ENCODE measurements at regions not wholly inside any gene's neighbourhood (a gene's known extent, or its start where the extent isn't known, plus 50 kb on each side); places are given as distances from the start of the nearest gene placed in this dataset.

DNA sequence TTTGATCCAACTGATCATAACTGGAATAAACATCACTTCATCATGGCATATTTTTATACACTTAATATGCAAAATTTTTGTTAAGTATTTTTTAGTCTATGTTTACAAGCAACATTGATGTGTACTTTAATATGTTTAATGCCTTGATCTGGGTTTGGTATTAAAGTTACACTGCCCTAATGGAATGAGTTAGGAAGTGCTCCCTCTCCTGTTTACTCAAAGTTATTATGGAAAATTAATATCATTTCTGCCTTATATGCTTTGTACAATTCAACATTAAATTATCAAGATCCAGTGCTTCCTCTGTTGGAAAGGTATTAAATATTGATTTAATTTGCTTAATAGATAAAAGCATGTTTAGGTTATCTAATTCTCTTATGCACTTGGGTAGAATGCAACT lies 927.3 kb upstream of the RAG2 start:
- no peak for DNase-seq (ENCODE audit: low read depth in 2 of 2)

DNA sequence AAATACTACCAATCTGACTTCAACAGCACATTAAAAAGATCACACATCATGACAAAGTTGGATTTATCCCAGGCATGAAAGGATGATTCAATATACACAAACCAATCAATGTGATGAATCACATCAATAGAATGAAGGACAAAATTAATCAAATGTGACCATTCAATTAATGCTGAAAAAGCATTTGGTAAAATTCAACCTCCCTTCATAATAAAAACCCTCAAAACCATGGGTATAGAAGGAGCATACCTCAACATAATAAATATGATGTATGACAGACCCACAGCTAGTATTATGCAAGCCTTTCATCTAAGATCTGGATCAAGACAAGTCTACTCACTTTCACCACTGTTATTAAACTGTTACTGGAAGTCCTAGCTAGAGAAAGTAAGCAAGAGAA lies 921.7 kb upstream of the RAG2 start:
- no peak for DNase-seq (ENCODE audit: low read depth in 2 of 2)

DNA sequence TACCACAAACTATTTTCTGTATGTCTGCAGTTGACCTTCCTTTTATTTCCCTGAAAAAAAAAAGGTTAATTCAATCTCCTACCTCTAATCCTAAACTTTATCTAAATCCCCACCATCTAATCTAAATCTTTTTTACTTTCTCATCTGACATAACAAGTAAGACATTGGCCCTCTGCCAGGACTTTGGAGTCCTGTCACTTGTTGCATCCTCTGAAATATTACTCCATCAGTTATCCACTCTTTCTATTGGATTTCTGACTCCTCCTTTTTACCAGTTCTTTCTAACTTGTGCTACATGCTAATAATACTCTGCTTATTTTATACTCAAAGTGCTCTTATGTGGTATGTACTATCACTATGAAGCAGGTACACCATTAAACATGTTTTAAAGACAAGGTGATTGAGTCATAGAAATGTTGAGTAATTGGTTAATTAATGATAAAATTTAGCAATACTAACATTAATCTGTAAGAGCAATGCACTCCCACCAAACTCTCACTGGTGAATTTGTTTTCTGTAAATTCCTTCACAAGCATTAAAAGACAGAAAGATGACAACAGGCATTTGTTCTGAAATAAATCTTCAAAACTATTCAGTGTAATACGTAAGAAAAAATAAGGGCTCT lies 914.2 kb upstream of the RAG2 start:
- no peak for DNase-seq (ENCODE audit: low read depth in 2 of 2)

DNA sequence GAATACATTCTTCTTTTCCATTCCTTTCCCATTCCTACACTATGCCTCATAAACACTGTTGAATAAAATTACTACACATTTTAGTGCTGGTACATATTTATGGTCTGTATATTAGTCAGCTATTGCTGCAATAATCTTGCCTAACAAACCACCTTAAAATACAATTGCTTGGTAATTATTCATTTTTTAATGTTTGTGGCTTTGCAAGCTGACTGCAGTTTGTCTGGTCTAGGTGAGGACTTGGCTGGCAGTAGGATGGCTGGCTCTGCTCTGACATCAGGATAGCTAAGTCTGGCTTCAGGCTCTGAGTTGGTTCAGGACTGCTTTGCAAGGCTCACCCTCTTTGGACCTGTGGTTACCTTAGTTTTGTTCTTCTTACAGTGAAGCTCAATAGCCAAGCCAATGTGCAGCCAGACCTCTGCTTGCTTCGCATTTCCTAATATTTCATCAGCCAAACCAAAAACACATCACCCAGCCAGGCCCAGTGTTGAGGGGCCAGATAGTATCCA lies 913.4 kb upstream of the RAG2 start:
- DNase-seq (ENCODE audit: low read depth in 2 of 2): no peak

DNA sequence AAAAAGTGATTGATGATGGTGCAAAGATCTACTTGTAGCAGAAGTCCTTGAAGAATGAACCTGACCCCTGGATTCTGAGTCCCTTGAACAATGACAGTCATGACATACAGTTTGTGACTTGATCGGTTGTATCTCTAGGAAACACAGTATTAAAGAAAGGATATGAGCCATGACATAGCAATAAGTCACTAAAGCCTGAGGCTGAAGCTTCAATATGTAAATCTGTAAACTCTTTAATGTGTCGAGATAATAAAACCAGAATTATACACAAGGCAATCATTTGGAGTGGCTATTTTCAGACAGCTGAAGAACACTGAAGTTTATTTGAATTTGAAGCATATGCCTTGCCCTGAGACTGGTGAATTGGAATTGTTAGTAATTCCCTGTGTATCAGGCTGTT lies 911.5 kb upstream of the RAG2 start:
- no peak for DNase-seq (ENCODE audit: low read depth in 2 of 2)

DNA sequence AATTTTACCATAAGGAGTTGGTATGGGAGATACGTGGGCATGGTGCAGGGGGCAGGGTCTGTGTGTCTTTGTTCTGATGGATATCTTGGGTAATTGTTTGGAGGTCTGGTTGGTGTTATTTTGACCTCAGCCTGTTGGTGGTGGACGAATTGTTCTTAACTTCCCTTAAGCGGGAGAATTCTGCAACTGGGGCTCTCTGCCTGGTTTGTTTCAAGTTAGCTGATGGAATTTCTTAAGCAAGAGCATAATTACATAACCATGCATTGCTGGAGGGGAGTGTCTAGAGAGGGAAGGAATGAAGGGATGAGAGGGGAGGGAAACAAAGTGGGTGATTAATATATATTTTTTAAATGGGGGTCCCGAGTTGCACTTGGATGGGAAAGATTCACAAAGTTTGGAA lies 908.5 kb upstream of the RAG2 start:
- DNase-seq (ENCODE audit: low read depth in 2 of 2): no peak

DNA sequence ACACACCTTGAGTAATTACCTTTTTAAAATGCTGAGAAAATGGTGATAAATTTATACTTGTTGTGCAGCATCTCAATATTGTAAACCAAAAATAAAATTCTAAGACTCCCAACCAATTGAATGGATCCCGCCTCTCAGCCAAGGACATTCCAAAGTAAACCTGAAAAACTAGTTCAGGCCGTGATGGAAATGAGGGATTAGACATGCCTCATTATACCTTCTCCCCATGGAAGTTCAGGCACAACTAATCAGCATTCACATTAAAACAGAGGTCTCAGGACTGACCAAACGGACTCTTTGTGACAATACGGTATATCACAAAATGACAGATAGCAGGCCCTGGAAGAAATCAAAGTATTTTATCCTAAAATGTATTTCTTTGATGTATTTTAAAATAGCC lies 907.4 kb upstream of the RAG2 start:
- no peak for DNase-seq (ENCODE audit: low read depth in 2 of 2)

DNA sequence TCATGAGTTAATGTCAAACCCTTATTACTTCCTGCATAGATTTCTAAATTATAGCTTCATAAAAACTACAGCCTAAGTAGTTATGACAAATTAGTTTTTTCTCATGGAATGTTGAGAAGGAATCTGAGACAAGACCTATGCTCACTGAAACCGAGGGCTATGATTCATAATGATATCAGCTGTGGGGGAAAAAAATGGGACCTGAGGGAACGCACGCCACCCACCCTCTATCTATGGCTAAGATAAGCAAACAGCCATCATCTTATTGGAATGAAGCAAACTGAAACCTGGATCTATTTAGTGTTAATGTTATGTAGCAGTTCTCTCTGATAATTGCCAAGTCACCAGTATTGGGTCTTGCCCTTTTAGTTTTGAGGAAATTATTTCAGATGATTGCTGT lies 906.9 kb upstream of the RAG2 start:
- no peak for DNase-seq (ENCODE audit: low read depth in 2 of 2)

DNA sequence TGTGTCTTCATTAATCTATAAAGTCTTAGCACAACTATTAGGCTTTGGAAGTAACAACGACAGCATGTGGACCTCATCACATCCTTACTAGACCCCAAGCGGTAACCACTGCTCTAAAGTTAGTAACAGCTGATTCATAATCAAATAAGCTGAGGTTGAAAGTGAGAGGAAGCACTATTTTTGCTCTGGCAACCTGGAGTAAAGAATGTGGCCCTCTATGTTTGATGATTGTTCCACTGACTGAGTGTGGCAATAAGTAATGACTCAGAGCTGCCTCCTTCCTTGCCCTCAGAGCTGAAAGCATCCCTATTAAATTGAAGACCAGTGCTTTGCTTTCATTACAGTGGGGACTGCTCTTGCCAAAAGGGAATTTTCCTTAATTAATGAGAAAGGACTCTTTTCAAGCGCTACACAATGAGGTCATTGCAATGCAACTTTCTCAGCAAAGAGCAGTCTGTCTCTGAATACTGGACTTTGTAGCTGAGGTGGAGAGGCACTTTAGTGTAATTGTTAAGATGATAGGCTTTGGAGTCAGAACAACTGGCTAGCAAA lies 906.1 kb upstream of the RAG2 start:
- DNase-seq (ENCODE audit: low read depth in 2 of 2): no peak

DNA sequence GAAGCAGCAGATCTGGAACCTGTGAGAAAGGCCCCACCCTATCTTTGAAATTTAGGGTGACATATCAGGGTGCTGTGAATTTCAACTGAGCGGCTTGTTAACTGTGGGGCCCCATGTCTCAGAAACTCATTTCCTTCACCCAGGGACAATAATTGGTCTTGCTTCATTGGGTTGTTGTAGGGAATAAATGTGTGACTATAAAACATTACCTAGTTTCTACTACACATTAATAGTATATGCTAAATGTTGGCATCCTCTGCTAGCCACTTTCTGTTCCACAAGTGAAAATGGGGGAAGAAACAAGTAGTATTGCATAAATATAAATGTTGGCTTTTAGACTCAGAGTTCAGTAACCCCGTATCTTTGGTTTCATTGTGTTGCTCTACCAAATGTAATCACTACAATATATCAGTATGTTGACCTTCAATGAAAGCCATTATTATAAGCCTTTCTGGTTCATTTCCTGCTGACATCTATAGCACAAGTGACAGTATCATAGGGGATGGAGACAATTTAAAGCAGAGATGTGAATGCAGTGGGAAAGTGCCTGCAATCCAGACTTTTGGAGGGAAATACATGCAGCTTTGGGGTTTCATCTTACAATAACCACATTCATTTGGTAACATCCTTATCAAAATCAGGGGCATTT lies 905.5 kb upstream of the RAG2 start:
- no peak for DNase-seq (ENCODE audit: low read depth in 2 of 2)

DNA sequence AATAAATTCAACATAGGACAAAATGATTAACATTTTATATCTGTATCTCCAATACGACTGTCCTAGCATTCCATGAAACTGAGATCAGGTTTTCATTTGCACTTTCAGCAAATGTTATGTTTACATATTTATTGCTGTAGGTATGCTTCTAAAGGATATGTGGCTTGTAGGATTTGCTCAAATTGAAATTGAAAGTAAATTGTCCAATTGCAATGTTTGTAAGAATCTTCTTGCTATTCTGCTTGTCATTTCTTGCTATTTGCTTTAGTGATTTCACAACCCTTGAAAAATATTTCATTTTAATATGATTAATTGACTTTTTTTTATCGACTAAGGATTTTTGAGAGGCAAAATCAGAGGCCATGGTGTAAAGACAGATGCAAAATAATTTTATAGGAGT lies 904.2 kb upstream of the RAG2 start:
- DNase-seq (ENCODE audit: low read depth in 2 of 2): no peak

DNA sequence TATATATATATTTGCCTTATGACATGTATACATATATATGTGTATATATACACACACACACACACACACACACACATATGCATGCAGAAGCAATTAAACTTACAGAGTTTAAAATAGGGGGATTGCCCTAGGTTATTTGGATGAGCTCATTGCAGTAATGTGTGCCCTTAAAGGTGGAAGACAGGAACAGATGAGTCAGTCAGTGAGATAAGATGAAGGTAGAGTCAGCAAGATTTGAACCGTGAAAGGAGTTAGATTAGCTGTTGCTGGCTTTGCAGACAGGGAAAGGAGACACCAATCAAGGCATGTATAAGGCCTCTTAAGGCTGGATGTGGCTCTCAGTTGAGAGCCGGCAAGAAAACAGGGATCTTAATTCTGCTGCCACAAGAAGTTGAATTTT lies 902.4 kb upstream of the RAG2 start:
- DNase-seq (ENCODE audit: low read depth in 2 of 2): no peak

DNA sequence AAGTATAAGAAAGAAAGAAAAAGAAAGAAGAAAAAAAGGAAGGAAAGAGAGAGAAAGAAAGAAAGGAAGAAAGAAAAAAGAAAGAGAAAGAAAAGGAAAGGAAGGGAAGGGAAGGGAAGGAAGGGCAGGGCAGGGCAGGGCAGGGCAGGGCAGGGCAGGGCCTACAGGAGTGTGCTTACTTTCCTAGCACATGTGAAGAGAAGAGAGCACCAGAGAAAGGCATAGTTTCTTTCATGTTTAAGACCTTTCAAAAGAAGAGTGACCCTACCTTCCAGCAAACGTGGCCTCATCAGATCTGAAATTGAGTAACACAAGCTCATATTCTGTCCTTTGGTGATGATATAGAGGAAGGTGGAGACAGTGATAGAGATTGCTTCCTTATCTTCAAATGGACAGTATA lies 899.3 kb upstream of the RAG2 start:
- DNase-seq (ENCODE audit: low read depth in 2 of 2): no peak

DNA sequence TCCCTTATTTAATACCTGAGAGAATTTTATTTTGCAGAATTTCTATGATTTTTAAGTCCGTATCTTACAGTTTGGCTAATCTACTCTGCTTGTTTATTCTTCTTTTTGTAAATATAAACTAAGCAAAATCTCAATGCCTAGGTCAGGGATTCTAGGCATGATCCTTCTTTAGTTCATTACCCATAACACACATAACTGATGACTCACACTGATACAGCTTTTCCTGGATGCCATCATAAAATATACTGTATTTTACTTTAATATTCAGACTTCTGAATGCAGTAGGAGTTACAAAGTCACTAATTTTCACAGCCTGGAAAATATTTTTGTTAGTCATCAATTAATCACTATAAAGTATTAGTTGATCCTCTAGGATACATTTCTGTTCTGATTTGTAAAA lies 898.2 kb upstream of the RAG2 start:
- no peak for DNase-seq (ENCODE audit: low read depth in 2 of 2)

DNA sequence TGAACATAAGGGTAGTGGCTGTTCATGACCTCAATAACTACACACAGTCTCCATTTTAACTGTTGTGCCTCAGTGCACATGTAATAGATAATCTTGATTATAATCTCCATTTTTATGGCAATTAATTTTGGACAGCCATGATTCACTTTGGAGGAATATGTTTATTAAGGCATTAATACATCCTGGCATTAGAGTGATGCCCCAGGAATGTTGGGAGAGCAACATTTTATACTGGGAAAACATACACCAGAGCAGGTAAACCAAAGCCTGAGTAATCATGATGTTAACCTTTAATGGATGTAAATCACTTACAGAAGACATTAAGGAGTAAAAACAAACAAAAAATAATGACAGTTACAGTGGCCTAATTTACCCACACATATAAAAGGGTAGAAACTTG lies 886.3 kb upstream of the RAG2 start:
- no peak for DNase-seq (ENCODE audit: low read depth in 2 of 2)

DNA sequence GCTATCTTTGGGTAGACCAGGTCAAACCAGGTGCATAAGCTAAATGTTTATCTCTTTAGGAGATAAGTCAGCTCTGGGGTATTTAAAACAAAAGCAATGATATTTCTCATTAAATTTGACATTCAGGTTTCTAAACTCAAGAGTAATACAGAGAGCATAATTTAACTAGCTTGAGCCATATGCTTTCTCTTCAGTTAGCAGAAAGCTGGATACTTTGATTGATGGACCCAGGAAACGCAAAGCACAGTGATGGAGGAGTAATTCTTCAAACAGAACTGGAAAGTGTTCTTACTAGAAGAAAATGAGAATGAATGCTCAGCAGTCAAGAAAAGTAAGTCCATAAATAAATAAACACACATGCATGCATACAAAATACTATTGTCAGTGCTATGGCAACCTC lies 885.7 kb upstream of the RAG2 start:
- no peak for DNase-seq (ENCODE audit: low read depth in 2 of 2)

DNA sequence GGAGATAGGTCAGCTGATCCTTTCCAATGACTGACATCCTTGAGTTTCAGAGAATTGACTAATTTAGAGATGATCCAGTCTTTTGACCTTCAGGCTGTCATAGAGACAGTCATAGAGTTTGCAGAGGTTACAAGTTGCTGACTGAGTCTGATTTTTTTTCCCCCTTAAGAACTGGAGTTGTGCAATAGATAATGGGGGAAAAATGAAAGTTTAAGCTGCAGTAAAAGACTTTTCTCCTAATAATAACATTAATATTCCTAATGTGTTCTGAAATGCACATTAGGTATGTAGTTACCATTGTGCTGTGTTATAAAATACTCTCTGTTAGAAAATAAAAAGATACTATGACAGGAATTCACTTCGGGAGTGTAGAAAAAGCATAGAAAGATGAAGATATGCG lies 876.9 kb upstream of the RAG2 start:
- no peak for DNase-seq (ENCODE audit: low read depth in 2 of 2)

DNA sequence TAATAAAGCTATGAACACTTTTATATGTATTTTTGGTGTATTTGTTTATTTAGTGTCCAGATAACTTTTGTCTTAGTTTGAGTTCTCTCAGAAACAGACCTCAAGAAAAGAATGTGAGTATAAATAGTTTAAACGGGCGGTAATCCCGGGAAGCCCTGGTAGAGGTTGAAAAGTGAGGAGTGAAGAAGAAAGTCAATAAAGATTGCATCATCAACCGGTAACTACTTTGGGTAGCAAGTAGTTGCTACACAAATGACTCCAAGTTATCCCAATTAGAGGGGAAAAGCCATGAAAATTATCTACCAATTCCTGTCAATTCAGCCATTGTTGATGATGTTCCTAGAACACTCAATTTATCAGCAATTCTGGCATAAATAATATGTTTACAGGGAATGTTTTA lies 870.3 kb upstream of the RAG2 start:
- DNase-seq (ENCODE audit: low read depth in 2 of 2): no peak

DNA sequence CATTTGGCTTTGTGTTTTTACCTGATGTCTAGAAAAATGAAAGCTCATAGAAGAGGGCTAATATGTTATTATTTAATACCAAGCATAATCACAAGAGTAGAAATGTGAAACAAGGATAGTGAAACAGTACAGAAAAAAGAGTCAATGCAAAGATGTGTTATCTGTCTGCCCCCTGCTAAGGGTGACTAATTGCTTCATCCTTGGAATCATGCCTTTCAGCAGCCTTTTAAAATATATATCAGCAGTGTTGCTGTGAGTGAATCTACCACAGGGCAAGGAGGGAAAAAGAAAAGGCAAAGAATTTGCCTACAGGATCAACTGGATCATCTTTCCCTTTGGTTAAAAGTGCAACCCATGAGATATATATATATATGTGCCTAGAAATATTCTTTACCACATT lies 867.2 kb upstream of the RAG2 start:
- DNase-seq (ENCODE audit: low read depth in 2 of 2): no peak

DNA sequence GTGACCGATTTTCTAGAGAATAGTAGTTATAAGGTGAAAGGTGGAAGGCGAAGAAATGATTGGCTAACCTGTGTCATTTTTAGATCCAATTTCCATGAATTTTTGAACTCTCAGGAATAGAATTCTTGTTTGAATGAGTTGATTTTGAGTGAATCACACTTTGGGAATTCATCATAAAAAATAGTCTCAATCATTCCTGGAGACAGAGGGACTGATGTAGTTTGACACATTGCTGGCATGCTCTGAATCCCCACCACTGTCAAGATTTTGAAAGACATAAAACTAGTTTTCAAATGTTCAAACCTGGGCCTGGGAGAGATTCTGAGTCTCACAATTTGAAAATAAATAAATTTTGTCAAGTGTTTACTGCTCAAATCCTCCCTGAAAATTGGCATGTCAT lies 861.4 kb upstream of the RAG2 start:
- no peak for DNase-seq (ENCODE audit: low read depth in 2 of 2)

DNA sequence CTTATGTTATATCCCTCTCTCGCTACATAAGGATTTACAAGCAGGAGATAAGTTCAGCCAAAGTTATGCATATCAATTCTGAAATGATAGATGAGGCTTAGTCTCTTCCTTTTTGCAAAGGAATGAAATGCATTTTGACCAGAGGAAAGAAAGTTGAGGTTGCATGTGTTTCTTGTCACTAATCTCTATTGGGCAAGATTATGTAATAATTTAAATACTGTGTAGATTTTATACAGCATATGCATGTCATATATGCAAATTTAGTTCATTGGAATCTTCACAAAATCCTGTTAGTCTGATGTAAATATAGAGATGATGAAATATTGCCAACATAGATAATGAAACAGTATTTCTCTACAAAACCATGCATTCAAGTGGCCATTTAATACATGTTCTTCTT lies 858.7 kb upstream of the RAG2 start:
- no peak for DNase-seq (ENCODE audit: low read depth in 2 of 2)

DNA sequence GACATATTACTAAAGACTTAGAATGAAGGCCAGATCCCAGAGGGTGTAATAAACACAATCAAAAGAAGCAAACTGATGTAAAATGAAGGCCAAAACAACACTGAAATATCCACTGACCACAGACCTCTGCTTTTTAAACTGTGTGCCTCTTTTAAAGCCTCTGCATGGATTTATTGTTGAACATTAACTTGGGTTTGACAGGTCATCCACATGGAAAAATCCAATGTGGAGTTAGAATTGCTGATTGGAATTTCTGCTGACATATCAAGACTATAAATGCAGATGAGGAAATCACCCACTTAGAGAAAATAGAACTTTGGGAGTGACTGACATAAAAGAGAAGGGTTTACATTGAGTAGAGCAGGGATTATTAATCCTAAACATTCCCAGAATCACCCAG lies 853.9 kb upstream of the RAG2 start:
- DNase-seq (ENCODE audit: low read depth in 2 of 2): no peak

DNA sequence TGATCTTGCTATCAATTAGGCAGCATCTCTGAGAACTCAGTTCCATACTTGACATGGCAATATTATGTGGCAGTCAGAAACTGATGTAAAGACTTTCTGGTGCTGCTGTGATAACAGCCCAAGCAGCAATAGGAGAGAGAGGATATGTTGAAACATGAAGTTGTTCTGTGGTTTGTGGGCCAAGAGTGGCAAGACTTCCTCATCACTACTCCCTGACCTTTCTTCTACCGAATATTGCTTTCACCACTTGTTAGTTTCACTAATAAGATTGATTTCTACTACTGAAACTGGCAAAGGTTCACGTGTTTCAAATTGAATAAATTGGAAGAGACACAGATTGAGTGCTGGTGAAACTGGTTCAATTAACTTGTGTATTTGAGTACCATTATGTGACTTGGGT lies 852.6 kb upstream of the RAG2 start:
- DNase-seq (ENCODE audit: low read depth in 2 of 2): no peak

DNA sequence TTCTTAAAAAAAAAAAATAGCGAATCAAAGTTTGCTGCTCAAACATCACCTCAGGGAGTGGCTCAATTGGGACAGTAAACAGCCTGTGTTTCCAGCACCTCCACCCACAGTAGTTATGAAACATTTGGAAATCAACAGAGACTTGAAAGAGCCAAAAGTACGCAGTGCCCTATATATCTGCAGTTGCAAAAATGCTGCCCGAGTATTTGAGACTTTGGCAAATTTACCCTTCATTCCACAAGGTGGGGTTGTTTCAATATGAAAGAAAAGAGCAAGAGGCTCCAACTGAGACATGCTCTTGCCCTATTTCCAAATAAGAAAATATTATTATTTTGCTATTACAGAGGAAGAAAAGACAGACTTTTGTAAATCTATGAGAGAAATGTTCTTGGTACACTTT lies 851.1 kb upstream of the RAG2 start:
- no peak for DNase-seq (ENCODE audit: low read depth in 2 of 2)
